Activated CD8-positive, alpha-beta T cell treated with anti-CD3 and anti-CD28 coated beads, Interleukin-2, amount 10 ng/mL, durations not matched to agents 7 days and 5 days (primary cell): ENCODE measurements at regions not wholly inside any gene's neighbourhood (a gene's known extent, or its start where the extent isn't known, plus 50 kb on each side); places are given as distances from the start of the nearest gene placed in this dataset.

ENCODE experiments used
- ATAC-seq: fragments of 150-1000 bp; cut with Tn5 transposase; one replicate; pipeline ENCODE4 v1.10.0; 2021; ENCODE audit warnings: moderate library complexity
- CTCF ChIA-PET: fragments of 350-600 bp; sonication (Branson Sonifier 250); formaldehyde crosslinking; loops from one replicate; lab custom pipeline; 2021; ENCODE audit warnings: antibody characterized with exemption; lab: Charles Lee
- POLR2A ChIA-PET: fragments of 350-600 bp; sonication (Branson Sonifier 250); formaldehyde crosslinking; loops from one replicate; lab custom pipeline; 2021; ENCODE audit warnings: antibody characterized with exemption; lab: Charles Lee
- DNase-seq: peaks from one replicate; pipeline ENCODE4 v3.0.0-alpha.2; 2020
- H3K27ac Mint-ChIP-seq: one replicate; pipeline ENCODE4 v1.8.0; 2021; ENCODE audit warnings: mild to moderate bottlenecking, mixed read lengths
- H3K27me3 Mint-ChIP-seq: one replicate; pipeline ENCODE4 v1.8.0; 2021; ENCODE audit warnings: low read depth, mixed read lengths
- H3K36me3 Mint-ChIP-seq: one replicate; pipeline ENCODE4 v1.8.0; 2021; ENCODE audit warnings: low read depth, mixed read lengths
- H3K4me1 Mint-ChIP-seq: one replicate; pipeline ENCODE4 v1.8.0; 2021; ENCODE audit warnings: low read depth, mixed read lengths
- H3K4me3 Mint-ChIP-seq: one replicate; pipeline ENCODE4 v1.8.0; 2021; ENCODE audit warnings: mild to moderate bottlenecking, mixed read lengths
- H3K9me3 Mint-ChIP-seq: one replicate; pipeline ENCODE4 v1.8.0; 2022; ENCODE audit warnings: mixed read lengths; ENCODE audit not compliant: insufficient read depth

DNA sequence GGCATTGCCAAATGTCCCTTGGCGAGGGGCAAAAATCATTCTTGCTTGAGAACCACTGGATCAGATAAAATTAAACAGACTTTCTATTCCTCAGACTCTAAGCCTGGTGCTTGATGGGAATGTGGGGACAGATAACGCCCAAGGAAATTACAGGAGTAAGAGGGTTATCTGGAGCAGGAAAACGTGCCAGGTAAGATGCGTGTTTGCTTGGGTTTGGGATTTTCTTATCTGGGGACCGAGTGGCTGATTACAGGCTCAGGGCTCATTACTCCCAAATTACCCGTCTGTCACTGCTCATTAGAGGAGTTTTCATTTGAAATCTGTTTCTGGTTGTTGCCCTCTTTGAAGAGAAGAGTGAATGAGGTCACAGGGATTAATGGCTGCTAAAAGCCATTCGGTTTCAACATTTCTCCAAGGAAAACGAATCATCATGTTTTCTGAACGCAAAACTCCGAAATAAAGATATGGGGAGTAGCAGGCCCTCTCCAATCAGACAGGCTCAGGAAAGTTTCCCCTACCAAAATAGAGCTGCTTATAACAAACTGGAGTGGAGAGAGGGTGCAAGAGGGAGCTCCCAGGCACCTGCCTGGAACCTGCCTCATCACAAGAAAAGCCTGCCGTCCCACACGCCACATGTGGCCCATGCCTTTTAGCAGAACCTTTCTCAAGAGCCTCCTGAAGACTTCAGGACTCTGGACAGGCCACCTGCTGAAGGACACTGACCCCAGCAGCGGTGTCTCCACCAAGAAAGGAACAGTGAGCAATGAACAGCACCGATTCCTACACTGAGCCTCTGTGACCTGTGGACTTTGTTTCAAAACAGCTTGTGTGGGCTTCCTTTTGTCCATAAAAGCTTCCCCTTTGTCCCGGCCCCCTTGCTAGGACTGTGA is 136.4 kb downstream of the ICE1 start:
- no peaks in the 10 kb centered on the region for H3K36me3 Mint-ChIP-seq
- no peaks in the 10 kb centered on the region for H3K9me3 Mint-ChIP-seq
- no peak overlapping the region for H3K27ac Mint-ChIP-seq
- ATAC-seq (no peak), DNase-seq (no peak)
- CTCF ChIA-PET = no interaction called here
- peaks cover 6% of the 10 kb centered on the region for H3K27me3 Mint-ChIP-seq
- no peak overlapping the region for H3K4me3 Mint-ChIP-seq
- no peaks in the 10 kb centered on the region for H3K4me1 Mint-ChIP-seq
- POLR2A ChIA-PET = no interaction called here

DNA sequence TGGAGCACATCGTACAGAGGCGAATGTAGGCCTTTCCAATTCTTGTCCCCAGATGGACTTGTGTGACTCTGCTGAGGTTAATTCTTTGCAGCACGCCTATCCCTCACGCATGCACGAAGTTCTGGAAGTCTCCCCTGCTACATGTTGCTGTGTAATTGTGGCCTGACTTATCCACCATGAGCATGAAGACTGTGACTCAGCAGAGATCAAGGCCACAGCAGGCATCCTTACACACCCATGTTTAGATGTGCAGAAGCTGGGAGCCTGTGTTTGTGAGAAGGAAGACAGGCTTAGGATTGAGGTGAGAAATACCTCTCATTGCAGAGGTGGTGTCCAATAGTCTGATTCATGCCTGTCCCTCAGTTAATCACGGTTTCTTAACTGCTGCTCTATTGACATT is 135.6 kb downstream of the ICE1 start:
- Mint-ChIP-seq H3K4me1 (no peaks in the 10 kb centered on the region), H3K27me3 (peaks cover 6% of the 10 kb centered on the region), H3K36me3 (no peaks in the 10 kb centered on the region), H3K9me3 (no peaks in the 10 kb centered on the region), H3K4me3 (no peak overlapping the region), H3K27ac (no peak overlapping the region)
- ChIA-PET POLR2A (no interaction called here), CTCF (no interaction called here)
- ATAC-seq (no peak), DNase-seq (no peak)

GRCh38 chr5:5551499-5551898 is 129.0 kb downstream of the ICE1 start:
- H3K27ac Mint-ChIP-seq = no peak overlapping the region
- peaks cover 2% of the 10 kb centered on the region for H3K27me3 Mint-ChIP-seq
- no peaks in the 10 kb centered on the region for H3K9me3 Mint-ChIP-seq
- CTCF ChIA-PET = no interaction called here
- H3K4me1 Mint-ChIP-seq = no peaks in the 10 kb centered on the region
- H3K4me3 Mint-ChIP-seq = no peak overlapping the region
- POLR2A ChIA-PET = no interaction called here
- ATAC-seq (no peak), DNase-seq (no peak)
- no peaks in the 10 kb centered on the region for H3K36me3 Mint-ChIP-seq

DNA sequence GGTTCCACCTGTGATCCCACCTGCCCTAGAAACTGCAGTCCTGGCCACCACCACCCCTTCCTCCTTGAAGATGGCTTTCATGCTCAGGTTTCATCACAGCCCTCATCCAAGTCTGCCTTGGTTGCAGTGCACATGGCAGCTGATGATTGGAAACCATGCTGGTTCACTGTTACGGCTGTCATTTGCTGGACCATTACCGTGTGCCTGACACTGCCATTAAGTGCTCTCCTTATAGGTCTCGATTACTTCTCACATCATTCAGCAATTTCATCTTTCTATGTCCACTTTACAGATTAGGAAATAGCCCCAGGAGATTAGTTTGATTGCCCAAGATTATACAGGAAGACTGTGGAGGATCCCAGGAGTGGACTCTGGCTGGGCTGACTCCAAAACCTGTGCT is 123.9 kb downstream of the ICE1 start:
- Mint-ChIP-seq H3K4me3 (no peak overlapping the region), H3K4me1 (no peaks in the 10 kb centered on the region), H3K27ac (no peak overlapping the region), H3K27me3 (peaks cover 7% of the 10 kb centered on the region), H3K9me3 (no peaks in the 10 kb centered on the region), H3K36me3 (no peaks in the 10 kb centered on the region)
- POLR2A ChIA-PET = no interaction called here
- DNase-seq (no peak), ATAC-seq (no peak)
- CTCF ChIA-PET = no interaction called here

GRCh38 chr5:5544094-5544663 is 121.7 kb downstream of the ICE1 start:
- Mint-ChIP-seq H3K27ac (no peak overlapping the region), H3K4me1 (no peaks in the 10 kb centered on the region), H3K36me3 (no peaks in the 10 kb centered on the region), H3K4me3 (no peak overlapping the region), H3K27me3 (peaks cover 10% of the 10 kb centered on the region), H3K9me3 (no peaks in the 10 kb centered on the region)
- ChIA-PET POLR2A (no interaction called here), CTCF (no interaction called here)
- ATAC-seq (no peak), DNase-seq (no peak)

GRCh38 chr5:5542654-5543053 is 120.2 kb downstream of the ICE1 start:
- DNase-seq (no peak), ATAC-seq (no peak)
- peaks cover 10% of the 10 kb centered on the region for H3K27me3 Mint-ChIP-seq
- H3K27ac Mint-ChIP-seq = no peak overlapping the region
- H3K4me1 Mint-ChIP-seq = no peaks in the 10 kb centered on the region
- H3K9me3 Mint-ChIP-seq = no peaks in the 10 kb centered on the region
- H3K36me3 Mint-ChIP-seq = no peaks in the 10 kb centered on the region
- no peak overlapping the region for H3K4me3 Mint-ChIP-seq
- CTCF ChIA-PET = no interaction called here
- POLR2A ChIA-PET = no interaction called here

GRCh38 chr5:5540065-5540464 is 117.6 kb downstream of the ICE1 start:
- H3K9me3 Mint-ChIP-seq = no peaks in the 10 kb centered on the region
- DNase-seq (no peak), ATAC-seq (no peak)
- ChIA-PET POLR2A (no interaction called here), CTCF (no interaction called here)
- H3K27me3 Mint-ChIP-seq = peaks cover 3% of the 10 kb centered on the region
- H3K4me1 Mint-ChIP-seq = no peaks in the 10 kb centered on the region
- H3K36me3 Mint-ChIP-seq = no peaks in the 10 kb centered on the region
- H3K4me3 Mint-ChIP-seq = no peak overlapping the region
- H3K27ac Mint-ChIP-seq = no peak overlapping the region
